ENCODE measurements at regions not wholly inside any gene's neighbourhood (a gene's known extent, or its start where the extent isn't known, plus 50 kb on each side); places are given as distances from the start of the nearest gene placed in this dataset.

DNA sequence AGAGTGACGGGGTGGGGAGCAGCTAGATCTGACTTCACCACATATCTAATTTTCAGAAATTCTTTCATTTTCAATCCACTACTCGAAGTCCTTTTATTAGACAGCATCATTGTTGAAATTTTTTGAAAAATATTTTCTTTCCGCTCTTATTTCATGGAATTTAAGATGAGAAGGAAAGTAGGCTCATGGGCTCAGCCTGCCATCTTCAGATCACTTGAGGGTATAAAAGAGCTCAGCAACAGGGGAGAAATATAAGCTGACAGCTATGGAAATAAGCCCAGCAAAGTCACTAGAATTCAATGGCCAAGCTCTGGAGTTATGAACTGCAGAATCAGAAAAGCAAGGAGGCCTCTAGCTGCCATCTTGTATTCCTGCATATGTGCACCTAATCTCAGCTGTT lies 389.1 kb downstream of the XPNPEP1 start:
- Mint-ChIP-seq H3K27me3 (no peaks in the 10 kb centered on the region), H3K4me1 (ENCODE audit: unreplicated experiment) (no peaks in the 10 kb centered on the region), H3K27ac (no peak overlapping the region)

DNA sequence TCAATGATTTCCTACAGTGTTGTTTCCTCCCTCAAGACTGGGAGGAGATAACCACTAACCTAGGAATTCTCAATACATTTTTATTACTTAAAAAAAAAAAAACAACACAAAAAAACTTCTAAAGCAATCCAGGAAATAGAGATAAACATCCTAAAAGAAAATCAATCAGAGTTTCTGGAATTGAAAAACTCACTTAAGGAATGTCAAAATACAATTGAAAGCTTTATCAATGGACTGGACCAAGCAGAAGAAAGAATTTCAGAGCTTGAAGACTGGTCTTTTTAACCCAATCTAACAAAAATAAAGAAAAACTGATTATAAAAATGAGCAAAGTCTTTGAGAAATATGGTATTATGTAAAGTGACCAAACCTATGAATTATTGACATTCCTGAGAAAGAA lies 394.1 kb downstream of the XPNPEP1 start:
- Mint-ChIP-seq H3K36me3 (no peaks in the 10 kb centered on the region), H3K9me3 (peaks cover 11% of the 10 kb centered on the region), H3K27me3 (no peaks in the 10 kb centered on the region), H3K27ac (no peak overlapping the region), H3K4me1 (ENCODE audit: unreplicated experiment) (no peaks in the 10 kb centered on the region), H3K4me3 (no peak overlapping the region)
- TF ChIP-seq, protein P1, sequence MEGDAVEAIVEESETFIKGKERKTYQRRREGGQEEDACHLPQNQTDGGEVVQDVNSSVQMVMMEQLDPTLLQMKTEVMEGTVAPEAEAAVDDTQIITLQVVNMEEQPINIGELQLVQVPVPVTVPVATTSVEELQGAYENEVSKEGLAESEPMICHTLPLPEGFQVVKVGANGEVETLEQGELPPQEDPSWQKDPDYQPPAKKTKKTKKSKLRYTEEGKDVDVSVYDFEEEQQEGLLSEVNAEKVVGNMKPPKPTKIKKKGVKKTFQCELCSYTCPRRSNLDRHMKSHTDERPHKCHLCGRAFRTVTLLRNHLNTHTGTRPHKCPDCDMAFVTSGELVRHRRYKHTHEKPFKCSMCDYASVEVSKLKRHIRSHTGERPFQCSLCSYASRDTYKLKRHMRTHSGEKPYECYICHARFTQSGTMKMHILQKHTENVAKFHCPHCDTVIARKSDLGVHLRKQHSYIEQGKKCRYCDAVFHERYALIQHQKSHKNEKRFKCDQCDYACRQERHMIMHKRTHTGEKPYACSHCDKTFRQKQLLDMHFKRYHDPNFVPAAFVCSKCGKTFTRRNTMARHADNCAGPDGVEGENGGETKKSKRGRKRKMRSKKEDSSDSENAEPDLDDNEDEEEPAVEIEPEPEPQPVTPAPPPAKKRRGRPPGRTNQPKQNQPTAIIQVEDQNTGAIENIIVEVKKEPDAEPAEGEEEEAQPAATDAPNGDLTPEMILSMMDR (conservative IDR thresholded peaks at IDR 0.05) = no peak
- DNase-seq (ENCODE audit: extremely low spot score, unreplicated experiment) = no peak

More for the DNA sequence above, 389.1 kb downstream of the XPNPEP1 start:
- DNase-seq (ENCODE audit: extremely low spot score, unreplicated experiment) = no peak
- H3K9me3 Mint-ChIP-seq = peaks cover 13% of the 10 kb centered on the region
- H3K4me3 Mint-ChIP-seq = no peak overlapping the region
- TF ChIP-seq, protein P1 (conservative IDR thresholded peaks at IDR 0.05) = no peak
- no peaks in the 10 kb centered on the region for H3K36me3 Mint-ChIP-seq

DNA sequence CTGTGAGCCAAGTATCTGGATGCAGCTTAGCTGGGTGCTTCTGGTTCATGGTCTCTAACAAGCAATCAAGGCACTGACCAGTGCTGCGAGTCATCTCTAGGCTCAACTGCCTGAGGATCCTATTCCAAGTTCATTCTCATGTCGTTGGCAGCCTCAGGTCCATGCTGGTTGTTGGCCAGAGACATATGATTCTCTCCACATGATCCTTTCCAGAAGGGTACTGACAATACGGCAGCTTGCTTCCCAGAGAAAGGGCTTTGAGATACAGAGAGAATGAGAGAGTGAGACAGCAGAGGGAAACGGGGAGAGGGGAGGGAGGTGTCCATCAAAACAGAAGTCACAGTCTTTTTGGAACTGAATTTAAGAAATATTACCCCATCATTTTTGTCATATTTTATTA lies 405.6 kb downstream of the XPNPEP1 start:
- Mint-ChIP-seq H3K4me1 (ENCODE audit: unreplicated experiment) (no peaks in the 10 kb centered on the region), H3K36me3 (no peaks in the 10 kb centered on the region), H3K27me3 (no peaks in the 10 kb centered on the region), H3K4me3 (no peak overlapping the region), H3K9me3 (no peaks in the 10 kb centered on the region), H3K27ac (no peak overlapping the region)
- TF ChIP-seq, protein P1 (conservative IDR thresholded peaks at IDR 0.05) = no peak
- no peak for DNase-seq (ENCODE audit: extremely low spot score, unreplicated experiment)

DNA sequence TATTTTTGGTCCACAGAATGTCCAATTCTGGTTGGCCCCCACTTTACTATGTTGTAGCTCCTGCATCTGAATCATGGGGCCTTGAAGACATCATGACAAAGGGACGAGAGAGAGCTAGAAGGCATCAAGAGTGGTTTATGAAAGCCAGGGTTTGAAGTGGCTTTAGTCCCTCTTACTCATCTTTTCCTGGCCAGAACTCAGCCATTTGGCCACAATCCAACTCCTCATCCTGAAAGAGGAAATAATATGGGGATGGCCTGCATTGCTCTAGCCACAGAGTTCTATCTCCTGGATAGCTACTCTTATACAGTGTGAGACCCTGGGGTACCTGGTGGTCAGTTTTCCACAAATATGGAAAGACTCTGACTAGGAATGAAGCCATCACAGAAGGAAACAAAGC lies 418.9 kb downstream of the XPNPEP1 start:
- DNase-seq (ENCODE audit: extremely low spot score, unreplicated experiment) = no peak
- H3K27me3 Mint-ChIP-seq = no peaks in the 10 kb centered on the region
- TF ChIP-seq, protein P1 (conservative IDR thresholded peaks at IDR 0.05) = no peak
- H3K27ac Mint-ChIP-seq = no peak overlapping the region
- no peak overlapping the region for H3K4me3 Mint-ChIP-seq
- H3K36me3 Mint-ChIP-seq = no peaks in the 10 kb centered on the region
- no peaks in the 10 kb centered on the region for H3K9me3 Mint-ChIP-seq
- no peaks in the 10 kb centered on the region for H3K4me1 Mint-ChIP-seq (ENCODE audit: unreplicated experiment)

DNA sequence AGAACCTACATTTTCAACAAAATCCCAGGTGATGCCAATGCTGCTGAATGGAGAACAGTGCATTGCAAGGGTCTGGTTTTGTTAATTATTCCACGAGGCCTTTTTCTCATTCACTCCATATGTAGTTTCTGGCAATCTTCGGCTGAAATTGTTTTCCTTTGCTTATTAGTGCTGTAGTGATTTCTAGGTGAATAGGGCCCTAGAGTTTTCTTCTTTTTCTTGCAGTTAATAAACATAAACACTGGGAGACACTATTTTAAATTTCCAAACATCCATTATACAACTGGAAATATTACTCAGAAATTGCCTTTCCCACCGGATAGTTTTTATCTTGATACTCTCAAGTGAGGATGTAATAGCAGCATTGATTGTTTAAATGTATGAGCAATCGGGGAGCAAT lies 435.6 kb downstream of the XPNPEP1 start:
- Mint-ChIP-seq H3K27me3 (no peaks in the 10 kb centered on the region), H3K9me3 (peaks cover 4% of the 10 kb centered on the region), H3K27ac (no peak overlapping the region), H3K4me3 (no peak overlapping the region), H3K36me3 (peaks cover 3% of the 10 kb centered on the region), H3K4me1 (ENCODE audit: unreplicated experiment) (no peaks in the 10 kb centered on the region)
- DNase-seq (ENCODE audit: extremely low spot score, unreplicated experiment) = no peak
- TF ChIP-seq, protein P1 (conservative IDR thresholded peaks at IDR 0.05) = no peak

DNA sequence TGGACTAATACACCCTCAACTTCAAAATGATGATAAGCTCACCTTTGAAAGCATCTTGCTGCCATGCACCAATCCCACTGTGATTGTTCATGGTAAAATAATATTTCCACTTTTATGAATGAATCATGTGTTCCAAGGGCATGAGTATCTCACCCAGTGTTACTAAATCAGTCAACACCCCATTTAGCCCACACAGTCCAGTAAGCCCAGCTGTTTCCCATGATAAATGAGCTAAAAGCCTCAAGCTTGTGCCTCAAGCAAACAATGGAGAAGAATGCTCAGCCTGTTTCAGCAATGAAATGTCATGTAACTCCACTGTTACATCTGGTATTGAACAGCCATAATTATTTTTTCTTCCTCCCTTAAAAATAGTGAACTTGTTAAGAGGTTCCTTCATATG lies 442.5 kb downstream of the XPNPEP1 start:
- Mint-ChIP-seq H3K4me3 (no peak overlapping the region), H3K36me3 (no peaks in the 10 kb centered on the region), H3K4me1 (ENCODE audit: unreplicated experiment) (peaks cover 7% of the 10 kb centered on the region), H3K9me3 (no peaks in the 10 kb centered on the region), H3K27me3 (peaks cover 5% of the 10 kb centered on the region), H3K27ac (no peak overlapping the region)
- no peak for DNase-seq (ENCODE audit: extremely low spot score, unreplicated experiment)
- TF ChIP-seq, protein P1 (conservative IDR thresholded peaks at IDR 0.05) = no peak

Data from type B pancreatic cell (in vitro differentiated cells).